ENCODE measurements at regions not wholly inside any gene's neighbourhood (a gene's known extent, or its start where the extent isn't known, plus 50 kb on each side); places are given as distances from the start of the nearest gene placed in this dataset.

- ChIA-PET CTCF (ENCODE audit: partially characterized antibody) (no interaction called here), POLR2A (ENCODE audit: partially characterized antibody) (no interaction called here)
- no peak overlapping the region for H3K27ac Mint-ChIP-seq
- no peak overlapping the region for H3K4me3 Mint-ChIP-seq
- DNase-seq = no peak
- no peaks in the 10 kb centered on the region for H3K9me3 Mint-ChIP-seq
- Histone ChIP-seq H3K4me1 (ENCODE audit: insufficient read depth, low read length) (no peaks in the 10 kb centered on the region), H3K9me3 (ENCODE audit: control insufficient read depth in 1 of 2, low read length in 2 of 2) (no peaks in the 10 kb centered on the region), H3K4me3 (ENCODE audit: low read length in 2 of 2) (no peak overlapping the region), H3K36me3 (ENCODE audit: insufficient read depth, low read length) (no peaks in the 10 kb centered on the region), H3K27me3 (ENCODE audit: insufficient read depth, low read length) (no peaks in the 10 kb centered on the region), H3K27ac (ENCODE audit: low read depth, low read length) (no peak overlapping the region)
- H3K36me3 Mint-ChIP-seq = no peaks in the 10 kb centered on the region
- intact Hi-C loops (cut with micrococcal nuclease) = loop anchor here (10.0 kb wide), 1 partner anchor 320 kb away; the partner anchor contains the start of gene RGMB
- H3K4me1 Mint-ChIP-seq = no peaks in the 10 kb centered on the region
- H3K27me3 Mint-ChIP-seq = no peaks in the 10 kb centered on the region
Observed at GRCh38 chr5:98454407-98454806, 319.1 kb upstream of the RGMB start.

- intact Hi-C loops (cut with micrococcal nuclease) = loop anchor here (10.0 kb wide), 1 partner anchor 320 kb away; the partner anchor contains the start of gene RGMB
- no peak overlapping the region for H3K4me3 Mint-ChIP-seq
- H3K27me3 Mint-ChIP-seq = no peaks in the 10 kb centered on the region
- ChIA-PET POLR2A (ENCODE audit: partially characterized antibody) (no interaction called here), CTCF (ENCODE audit: partially characterized antibody) (no interaction called here)
- H3K4me1 Mint-ChIP-seq = no peaks in the 10 kb centered on the region
- Histone ChIP-seq H3K4me1 (ENCODE audit: insufficient read depth, low read length) (no peaks in the 10 kb centered on the region), H3K27me3 (ENCODE audit: insufficient read depth, low read length) (no peaks in the 10 kb centered on the region), H3K4me3 (ENCODE audit: low read length in 2 of 2) (no peak overlapping the region), H3K27ac (ENCODE audit: low read depth, low read length) (no peak overlapping the region), H3K36me3 (ENCODE audit: insufficient read depth, low read length) (no peaks in the 10 kb centered on the region), H3K9me3 (ENCODE audit: control insufficient read depth in 1 of 2, low read length in 2 of 2) (no peaks in the 10 kb centered on the region)
- no peak for DNase-seq
- H3K36me3 Mint-ChIP-seq = no peaks in the 10 kb centered on the region
- H3K9me3 Mint-ChIP-seq = no peaks in the 10 kb centered on the region
- no peak overlapping the region for H3K27ac Mint-ChIP-seq
Observed at GRCh38 chr5:98454904-98455303, 318.6 kb upstream of the RGMB start.

GRCh38 chr5:98455665-98456064 lies 317.8 kb upstream of the RGMB start:
- no peaks in the 10 kb centered on the region for H3K36me3 ChIP-seq (ENCODE audit: insufficient read depth, low read length)
- no peak overlapping the region for H3K27ac Mint-ChIP-seq
- CTCF ChIA-PET (ENCODE audit: partially characterized antibody) = no interaction called here
- no peaks in the 10 kb centered on the region for H3K9me3 ChIP-seq (ENCODE audit: control insufficient read depth in 1 of 2, low read length in 2 of 2)
- no peaks in the 10 kb centered on the region for H3K9me3 Mint-ChIP-seq
- no peak overlapping the region for H3K4me3 ChIP-seq (ENCODE audit: low read length in 2 of 2)
- no peaks in the 10 kb centered on the region for H3K4me1 Mint-ChIP-seq
- H3K36me3 Mint-ChIP-seq = no peaks in the 10 kb centered on the region
- no peak for DNase-seq
- no peak overlapping the region for H3K4me3 Mint-ChIP-seq
- intact Hi-C loops (cut with micrococcal nuclease) = loop anchor here (10.0 kb wide), 1 partner anchor 319 kb away; the partner anchor contains the start of gene RGMB
- H3K27ac ChIP-seq (ENCODE audit: low read depth, low read length) = no peak overlapping the region
- H3K4me1 ChIP-seq (ENCODE audit: insufficient read depth, low read length) = no peaks in the 10 kb centered on the region
- no peaks in the 10 kb centered on the region for H3K27me3 ChIP-seq (ENCODE audit: insufficient read depth, low read length)
- POLR2A ChIA-PET (ENCODE audit: partially characterized antibody) = no interaction called here
- H3K27me3 Mint-ChIP-seq = peaks cover 0 to 1% of the 10 kb centered on the region in 2 donors

GRCh38 chr5:98458004-98458403 lies 315.5 kb upstream of the RGMB start:
- no peaks in the 10 kb centered on the region for H3K9me3 ChIP-seq (ENCODE audit: control insufficient read depth in 1 of 2, low read length in 2 of 2)
- POLR2A ChIA-PET (ENCODE audit: partially characterized antibody) = no interaction called here
- peaks cover 0 to 1% of the 10 kb centered on the region in 2 donors for H3K27me3 Mint-ChIP-seq
- H3K4me3 Mint-ChIP-seq = no peak overlapping the region
- no peaks in the 10 kb centered on the region for H3K4me1 ChIP-seq (ENCODE audit: insufficient read depth, low read length)
- H3K27me3 ChIP-seq (ENCODE audit: insufficient read depth, low read length) = no peaks in the 10 kb centered on the region
- H3K27ac ChIP-seq (ENCODE audit: low read depth, low read length) = no peak overlapping the region
- DNase-seq = no peak
- H3K27ac Mint-ChIP-seq = no peak overlapping the region
- no peaks in the 10 kb centered on the region for H3K4me1 Mint-ChIP-seq
- no peaks in the 10 kb centered on the region for H3K36me3 ChIP-seq (ENCODE audit: insufficient read depth, low read length)
- H3K36me3 Mint-ChIP-seq = no peaks in the 10 kb centered on the region
- H3K4me3 ChIP-seq (ENCODE audit: low read length in 2 of 2) = no peak overlapping the region
- CTCF ChIA-PET (ENCODE audit: partially characterized antibody) = no interaction called here
- intact Hi-C loops (cut with micrococcal nuclease) = loop anchor here (10.0 kb wide), 1 partner anchor 317 kb away; the partner anchor contains the start of gene RGMB
- peaks cover 0 to 2% (median 0%) of the 10 kb centered on the region in 8 donors for H3K9me3 Mint-ChIP-seq

- H3K27ac Mint-ChIP-seq = no peak overlapping the region
- H3K27me3 Mint-ChIP-seq = peaks cover 0 to 1% of the 10 kb centered on the region in 2 donors
- intact Hi-C loops (cut with micrococcal nuclease) = loop anchor here (10.0 kb wide), 1 partner anchor 316 kb away; the partner anchor contains the start of gene RGMB
- Histone ChIP-seq H3K27me3 (ENCODE audit: insufficient read depth, low read length) (no peaks in the 10 kb centered on the region), H3K9me3 (ENCODE audit: control insufficient read depth in 1 of 2, low read length in 2 of 2) (no peaks in the 10 kb centered on the region), H3K27ac (ENCODE audit: low read depth, low read length) (no peak overlapping the region), H3K4me3 (ENCODE audit: low read length in 2 of 2) (no peak overlapping the region), H3K4me1 (ENCODE audit: insufficient read depth, low read length) (no peaks in the 10 kb centered on the region), H3K36me3 (ENCODE audit: insufficient read depth, low read length) (no peaks in the 10 kb centered on the region)
- DNase-seq = no peak
- no peaks in the 10 kb centered on the region for H3K36me3 Mint-ChIP-seq
- H3K4me3 Mint-ChIP-seq = no peak overlapping the region
- POLR2A ChIA-PET (ENCODE audit: partially characterized antibody) = no interaction called here
- H3K9me3 Mint-ChIP-seq = peaks cover 0 to 2% (median 0%) of the 10 kb centered on the region in 8 donors
- no peaks in the 10 kb centered on the region for H3K4me1 Mint-ChIP-seq
- CTCF ChIA-PET (ENCODE audit: partially characterized antibody) = no interaction called here
Observed at GRCh38 chr5:98458726-98459125, 314.7 kb upstream of the RGMB start.

- intact Hi-C loops (cut with micrococcal nuclease) = no loop called here
- no peak overlapping the region for H3K4me3 Mint-ChIP-seq
- H3K36me3 Mint-ChIP-seq = no peaks in the 10 kb centered on the region
Observed at GRCh38 chr5:98460536-98460935, 312.9 kb upstream of the RGMB start.

GRCh38 chr5:98461485-98461884 lies 312.0 kb upstream of the RGMB start:
- intact Hi-C loops (cut with micrococcal nuclease) = no loop called here
- no peak overlapping the region for H3K27ac Mint-ChIP-seq
- peaks cover 0 to 1% of the 10 kb centered on the region in 2 donors for H3K27me3 Mint-ChIP-seq
- no peak overlapping the region for H3K27ac ChIP-seq (ENCODE audit: low read depth, low read length)
- ChIA-PET CTCF (ENCODE audit: partially characterized antibody) (no interaction called here), POLR2A (ENCODE audit: partially characterized antibody) (no interaction called here)
- H3K9me3 Mint-ChIP-seq = peaks cover 0 to 2% (median 0%) of the 10 kb centered on the region in 8 donors
- no peaks in the 10 kb centered on the region for H3K36me3 Mint-ChIP-seq
- no peaks in the 10 kb centered on the region for H3K27me3 ChIP-seq (ENCODE audit: insufficient read depth, low read length)
- H3K4me1 ChIP-seq (ENCODE audit: insufficient read depth, low read length) = no peaks in the 10 kb centered on the region
- DNase-seq = no peak
- no peaks in the 10 kb centered on the region for H3K4me1 Mint-ChIP-seq
- H3K36me3 ChIP-seq (ENCODE audit: insufficient read depth, low read length) = no peaks in the 10 kb centered on the region
- no peaks in the 10 kb centered on the region for H3K9me3 ChIP-seq (ENCODE audit: control insufficient read depth in 1 of 2, low read length in 2 of 2)
- no peak overlapping the region for H3K4me3 ChIP-seq (ENCODE audit: low read length in 2 of 2)
- H3K4me3 Mint-ChIP-seq = no peak overlapping the region

More at GRCh38 chr5:98460536-98460935, 312.9 kb upstream of the RGMB start:
- no peaks in the 10 kb centered on the region for H3K36me3 ChIP-seq (ENCODE audit: insufficient read depth, low read length)
- Mint-ChIP-seq H3K9me3 (peaks cover 0 to 2% (median 0%) of the 10 kb centered on the region in 8 donors), H3K27ac (no peak overlapping the region), H3K4me1 (no peaks in the 10 kb centered on the region), H3K27me3 (peaks cover 0 to 1% of the 10 kb centered on the region in 2 donors)
- CTCF ChIA-PET (ENCODE audit: partially characterized antibody) = no interaction called here
- no peak for DNase-seq
- H3K27me3 ChIP-seq (ENCODE audit: insufficient read depth, low read length) = no peaks in the 10 kb centered on the region
- POLR2A ChIA-PET (ENCODE audit: partially characterized antibody) = no interaction called here
- no peaks in the 10 kb centered on the region for H3K4me1 ChIP-seq (ENCODE audit: insufficient read depth, low read length)
- no peaks in the 10 kb centered on the region for H3K9me3 ChIP-seq (ENCODE audit: control insufficient read depth in 1 of 2, low read length in 2 of 2)
- no peak overlapping the region for H3K4me3 ChIP-seq (ENCODE audit: low read length in 2 of 2)
- no peak overlapping the region for H3K27ac ChIP-seq (ENCODE audit: low read depth, low read length)

- Histone ChIP-seq H3K4me1 (ENCODE audit: insufficient read depth, low read length) (no peaks in the 10 kb centered on the region), H3K4me3 (ENCODE audit: low read length in 2 of 2) (no peak overlapping the region), H3K27me3 (ENCODE audit: insufficient read depth, low read length) (no peaks in the 10 kb centered on the region), H3K36me3 (ENCODE audit: insufficient read depth, low read length) (no peaks in the 10 kb centered on the region), H3K9me3 (ENCODE audit: control insufficient read depth in 1 of 2, low read length in 2 of 2) (no peaks in the 10 kb centered on the region), H3K27ac (ENCODE audit: low read depth, low read length) (no peak overlapping the region)
- DNase-seq = no peak
- H3K9me3 Mint-ChIP-seq = peaks cover 0 to 2% (median 0%) of the 10 kb centered on the region in 8 donors
- peaks cover 0 to 1% of the 10 kb centered on the region in 2 donors for H3K27me3 Mint-ChIP-seq
- H3K4me1 Mint-ChIP-seq = no peaks in the 10 kb centered on the region
- H3K36me3 Mint-ChIP-seq = no peaks in the 10 kb centered on the region
- CTCF ChIA-PET (ENCODE audit: partially characterized antibody) = no interaction called here
- no peak overlapping the region for H3K4me3 Mint-ChIP-seq
- H3K27ac Mint-ChIP-seq = no peak overlapping the region
- POLR2A ChIA-PET (ENCODE audit: partially characterized antibody) = no interaction called here
- intact Hi-C loops (cut with micrococcal nuclease) = no loop called here
Observed at GRCh38 chr5:98463222-98463621, 310.2 kb upstream of the RGMB start.
